HCEC 1CT (cell line): ENCODE measurements at regions not wholly inside any gene's neighbourhood (a gene's known extent, or its start where the extent isn't known, plus 50 kb on each side); places are given as distances from the start of the nearest gene placed in this dataset.

Experiments
- DNase-seq: peaks from one replicate; pipeline ENCODE4 v3.0.0-alpha.2; 2017

DNA sequence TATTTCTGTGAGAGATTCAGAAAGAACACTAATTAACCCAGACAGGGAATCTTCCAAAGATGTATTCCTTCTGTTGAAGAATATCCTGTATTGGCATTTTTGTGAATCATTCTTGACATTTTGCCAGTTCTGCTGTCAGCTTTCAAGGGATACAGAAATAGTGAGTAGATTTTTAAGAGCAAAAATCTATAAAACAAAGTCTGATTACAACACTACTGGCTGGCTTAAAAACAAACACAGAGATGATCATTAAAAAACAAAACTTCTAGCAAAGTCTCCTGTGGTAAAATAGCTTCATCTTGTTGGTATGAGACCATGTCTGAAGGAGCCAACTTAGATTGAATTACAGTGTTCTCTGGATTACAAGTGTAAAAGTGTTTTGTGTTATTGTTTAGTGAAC lies 866.3 kb upstream of the KLHL29 start:
- no peak for DNase-seq

DNA sequence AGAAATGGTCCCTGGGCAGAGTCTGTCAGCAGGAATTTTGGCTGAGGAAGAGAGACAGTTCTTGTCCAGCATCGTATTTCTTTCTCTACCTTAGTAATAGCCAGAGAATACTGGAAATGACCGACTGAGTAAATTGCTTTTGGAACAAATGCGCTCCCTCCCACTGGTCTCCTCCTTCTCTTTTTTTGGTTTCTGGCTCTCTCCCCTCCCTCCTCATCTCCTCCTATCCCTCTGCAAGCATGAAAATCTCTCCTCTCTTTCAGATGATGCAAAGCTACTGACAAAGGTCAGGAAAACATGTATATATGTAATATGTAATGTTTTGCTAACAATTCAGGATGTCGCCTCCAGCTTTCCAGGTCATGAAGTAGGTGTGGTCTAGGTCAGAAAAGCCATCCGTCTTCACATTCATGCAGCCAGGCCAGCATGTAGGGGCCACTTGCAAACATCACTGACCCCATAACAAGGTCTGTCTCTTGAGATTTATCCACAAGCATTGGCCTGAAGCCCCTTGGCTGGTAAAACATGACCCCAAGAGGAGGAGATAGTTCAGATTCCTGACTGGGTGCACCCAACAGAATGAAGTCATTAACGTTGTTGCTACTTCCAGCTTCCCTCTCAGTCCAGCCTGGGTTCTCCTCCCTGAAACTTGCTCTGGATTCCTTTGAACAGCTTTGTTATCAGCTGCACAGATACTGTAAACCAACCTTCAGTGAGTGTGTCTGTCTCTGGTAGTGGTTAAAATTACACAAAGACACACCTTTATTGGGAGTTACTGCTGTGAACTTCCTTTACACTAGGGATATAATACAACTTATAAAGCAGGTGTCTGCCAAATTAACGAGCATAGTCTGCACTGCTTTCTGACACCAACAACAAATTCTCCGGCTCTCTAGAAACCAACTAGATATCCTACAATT lies 864.4 kb upstream of the KLHL29 start:
- DNase-seq: no peak

DNA sequence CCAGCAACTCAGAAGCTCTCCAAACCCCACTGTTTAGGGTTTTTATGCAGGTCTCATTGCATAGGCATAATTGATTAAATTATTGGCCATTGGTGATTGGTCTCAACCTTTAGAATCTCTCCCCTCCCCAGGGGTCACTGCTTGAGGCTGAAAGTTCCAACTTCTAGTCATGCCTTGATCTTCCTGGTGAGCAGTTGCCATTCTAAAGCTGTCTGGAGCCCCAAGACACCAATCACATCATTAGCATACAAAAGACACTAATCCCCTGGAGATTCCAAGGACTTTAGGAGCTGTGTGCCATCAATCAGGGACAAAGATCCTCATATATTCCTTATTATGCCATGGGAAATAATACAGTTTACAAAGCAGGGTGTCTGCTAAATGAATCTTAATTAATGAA lies 863.4 kb upstream of the KLHL29 start:
- DNase-seq: no peak

DNA sequence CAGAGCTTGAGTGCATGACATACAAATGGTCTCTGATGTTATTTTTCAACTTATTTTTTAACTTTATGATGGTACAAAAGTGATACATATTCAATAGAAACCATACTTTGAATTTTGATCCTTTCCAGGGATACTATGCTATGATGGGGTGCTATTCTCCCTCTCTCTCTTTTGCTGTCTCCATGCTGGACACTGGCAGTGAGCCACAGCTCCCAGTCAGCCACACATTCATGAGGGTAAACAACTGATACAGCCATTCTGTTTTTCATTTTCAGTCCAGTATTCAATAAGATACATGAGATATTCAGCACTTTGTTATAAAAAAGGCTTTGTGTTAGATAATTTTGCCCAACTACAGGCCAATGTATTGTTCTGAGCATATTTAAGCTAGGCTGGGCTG lies 859.3 kb upstream of the KLHL29 start:
- no peak for DNase-seq

DNA sequence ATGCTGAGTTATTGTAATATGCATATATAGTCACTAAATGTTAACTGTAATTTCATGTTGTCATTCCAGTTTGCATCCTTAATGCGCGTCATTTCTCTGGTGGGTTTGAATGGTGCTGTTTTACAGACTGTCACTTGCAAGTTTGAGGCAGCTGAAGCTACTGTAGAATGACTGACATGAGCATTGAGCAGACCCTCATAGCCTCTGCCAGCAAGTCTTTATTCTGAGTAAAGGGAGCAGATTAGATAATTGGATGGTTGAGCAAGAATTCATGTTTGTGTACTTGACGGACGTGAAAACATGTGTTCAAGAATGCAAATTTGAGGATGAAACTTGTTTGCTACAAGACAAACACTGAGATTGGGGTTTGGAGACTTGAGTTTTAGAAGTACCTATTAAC lies 854.8 kb upstream of the KLHL29 start:
- DNase-seq: no peak

DNA sequence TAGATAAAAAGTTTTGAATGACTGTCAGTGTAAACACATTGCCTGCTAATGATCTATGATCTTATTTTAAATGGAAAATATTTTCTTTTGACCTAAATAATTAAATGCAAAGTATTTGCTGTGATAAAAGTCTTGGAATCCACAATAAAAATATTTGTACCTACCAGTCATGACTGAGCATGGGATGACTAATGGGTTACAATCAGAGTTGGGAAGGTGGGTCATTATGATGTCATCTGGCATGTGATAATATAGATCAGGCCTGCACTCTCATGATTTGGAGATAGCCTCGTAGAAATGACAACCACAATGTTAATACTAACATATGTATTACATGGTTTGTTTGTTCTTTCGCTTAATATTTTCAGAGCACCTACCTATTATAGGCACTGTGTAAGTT lies 848.8 kb upstream of the KLHL29 start:
- DNase-seq: peak; percentile 2

DNA sequence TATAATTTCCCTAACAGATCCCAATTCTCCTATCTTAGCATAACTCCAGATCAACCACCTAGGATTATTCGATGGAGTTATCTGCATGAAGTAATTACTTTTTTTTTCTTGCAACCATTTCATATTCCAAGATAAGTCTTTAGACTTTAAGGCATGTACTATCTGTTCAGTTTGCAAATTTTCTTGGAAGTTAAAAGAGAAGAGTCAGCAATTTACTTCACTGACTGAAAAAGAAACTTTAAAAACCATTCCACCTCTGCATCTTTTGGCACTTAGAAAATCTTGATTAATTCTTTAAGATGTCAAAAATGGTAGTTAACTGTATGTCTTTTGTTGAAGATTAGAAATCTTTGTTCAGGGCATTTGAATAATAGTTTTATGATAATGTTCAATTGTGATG lies 830.5 kb upstream of the KLHL29 start:
- DNase-seq: no peak

DNA sequence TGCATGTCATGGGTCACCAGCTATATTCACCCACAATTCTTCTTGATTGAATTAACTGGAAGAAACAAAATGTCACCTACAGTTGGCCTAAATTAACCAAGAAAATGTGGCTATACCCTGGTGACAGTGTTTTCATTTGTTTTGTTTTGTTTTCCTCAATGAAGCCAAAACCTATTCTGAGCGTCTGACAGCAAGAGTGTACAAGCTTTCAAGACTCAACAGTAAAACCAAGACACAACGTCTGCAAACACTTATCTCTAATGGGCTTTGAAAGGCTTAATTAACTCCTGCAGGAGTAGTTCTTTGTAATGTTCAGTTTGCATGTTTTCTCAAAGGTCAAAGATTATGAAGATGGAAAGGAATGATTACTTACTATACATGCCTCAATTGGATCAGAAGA lies 827.6 kb upstream of the KLHL29 start:
- no peak for DNase-seq

DNA sequence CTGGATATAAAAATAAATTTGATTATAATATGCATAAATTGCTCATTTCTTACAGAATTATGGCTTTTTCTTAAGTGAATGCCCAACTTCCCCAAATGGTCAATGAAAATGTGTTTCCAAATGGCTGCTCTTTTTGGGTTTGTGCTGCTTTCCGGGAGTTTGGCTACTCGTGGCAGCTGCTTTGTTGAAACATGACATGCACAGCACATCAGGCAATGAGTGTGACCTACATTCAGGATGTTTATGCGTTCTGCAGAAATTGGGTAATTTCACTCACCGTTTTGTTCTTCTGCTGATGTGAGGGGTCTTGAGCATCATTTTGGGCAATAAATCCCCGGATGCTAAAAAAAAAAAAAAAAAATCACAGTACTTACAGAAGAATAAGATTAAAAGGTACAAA lies 825.0 kb upstream of the KLHL29 start:
- no peak for DNase-seq

DNA sequence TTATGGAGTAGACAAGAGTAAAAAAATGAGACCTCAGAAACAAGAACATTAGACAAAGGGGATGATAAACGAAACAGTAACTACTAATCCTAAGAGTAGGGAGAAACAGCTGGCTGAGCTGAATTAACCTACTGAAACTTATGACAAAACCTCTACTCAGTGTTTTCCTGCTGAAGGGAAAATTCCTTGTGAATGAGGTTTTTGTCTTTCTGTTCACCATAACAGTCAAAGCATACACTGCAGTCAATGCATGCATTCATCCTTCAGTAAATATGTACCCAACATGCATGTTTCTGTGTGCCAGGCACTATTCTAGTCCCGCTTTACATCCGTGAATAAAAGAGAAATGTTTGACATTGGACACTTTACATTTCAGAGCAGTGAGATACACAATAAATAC lies 805.6 kb upstream of the KLHL29 start:
- no peak for DNase-seq

DNA sequence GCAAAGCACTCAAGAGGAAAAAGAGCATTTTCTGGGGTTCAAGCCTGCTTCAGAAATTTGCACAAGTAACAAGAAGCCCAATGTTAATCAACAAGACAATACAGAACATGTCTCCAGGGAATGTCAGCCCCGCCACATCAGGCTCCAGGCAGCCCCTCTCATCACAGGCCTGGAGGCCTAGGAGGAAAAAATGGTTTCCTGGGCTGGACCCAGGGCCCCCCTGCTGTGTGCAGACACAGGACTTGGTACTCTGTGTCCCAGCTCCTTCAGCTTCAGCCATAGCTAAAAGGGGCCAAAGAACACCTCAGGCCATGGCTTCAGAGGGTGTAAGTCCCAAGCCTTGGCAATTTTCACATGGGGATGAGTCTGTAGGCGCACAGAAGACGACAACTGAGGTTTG lies 802.9 kb upstream of the KLHL29 start:
- no peak for DNase-seq

DNA sequence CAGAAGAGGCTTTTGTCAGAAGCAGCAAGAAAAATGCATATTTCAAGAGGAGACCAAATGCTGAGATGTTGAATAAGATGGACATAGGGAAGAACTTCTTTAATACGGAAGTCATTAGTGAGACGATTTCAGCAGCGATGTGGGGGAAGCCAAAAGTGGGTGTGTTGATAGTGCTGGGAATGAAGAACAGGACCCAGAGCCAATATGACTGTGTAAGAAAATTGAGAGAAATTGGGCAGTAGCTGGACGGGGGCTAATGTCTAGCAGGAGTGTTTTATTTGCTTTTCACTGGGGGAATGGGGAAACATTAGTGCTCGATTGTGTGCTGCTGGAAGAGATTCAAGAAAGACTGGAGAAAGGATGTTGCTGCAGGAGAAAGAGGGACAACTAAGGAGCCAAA lies 788.7 kb upstream of the KLHL29 start:
- no peak for DNase-seq

DNA sequence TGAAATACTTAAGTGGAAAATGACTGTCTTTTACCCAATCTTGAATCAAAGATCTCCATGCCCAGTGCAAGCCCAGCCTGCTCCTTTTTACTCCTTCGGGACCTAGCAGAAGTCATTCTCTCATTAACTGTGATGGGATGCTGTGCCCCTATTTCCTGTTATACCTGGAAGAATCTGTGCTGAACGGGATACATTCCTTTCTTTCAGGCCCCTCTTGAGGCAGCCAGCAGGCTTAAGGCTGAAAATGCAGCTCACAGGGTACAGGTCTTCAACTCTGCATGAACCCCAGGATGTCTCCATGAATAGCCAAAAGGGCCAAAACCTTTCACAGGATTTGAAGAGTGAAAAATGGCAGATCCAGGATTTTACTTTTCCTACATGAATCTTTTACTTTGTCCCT lies 784.8 kb upstream of the KLHL29 start:
- DNase-seq: no peak

DNA sequence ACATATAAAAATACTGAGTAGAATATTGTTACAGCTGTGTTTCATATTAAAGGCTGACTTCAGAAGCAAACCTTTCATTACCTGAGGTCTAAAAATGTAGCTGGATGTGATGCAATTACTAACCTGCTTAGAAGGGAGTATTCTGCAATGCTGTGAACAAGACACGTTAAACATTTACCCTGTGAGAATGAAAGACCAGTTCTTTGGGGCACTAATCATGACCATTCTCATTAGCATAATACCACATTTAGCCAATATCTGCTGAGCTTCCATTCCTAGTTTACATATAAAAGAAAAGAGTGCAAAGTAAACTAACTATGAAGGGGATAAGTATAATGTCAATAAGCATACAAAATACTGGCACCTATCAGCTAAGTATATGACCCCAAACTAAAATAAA lies 784.0 kb upstream of the KLHL29 start:
- DNase-seq: no peak

DNA sequence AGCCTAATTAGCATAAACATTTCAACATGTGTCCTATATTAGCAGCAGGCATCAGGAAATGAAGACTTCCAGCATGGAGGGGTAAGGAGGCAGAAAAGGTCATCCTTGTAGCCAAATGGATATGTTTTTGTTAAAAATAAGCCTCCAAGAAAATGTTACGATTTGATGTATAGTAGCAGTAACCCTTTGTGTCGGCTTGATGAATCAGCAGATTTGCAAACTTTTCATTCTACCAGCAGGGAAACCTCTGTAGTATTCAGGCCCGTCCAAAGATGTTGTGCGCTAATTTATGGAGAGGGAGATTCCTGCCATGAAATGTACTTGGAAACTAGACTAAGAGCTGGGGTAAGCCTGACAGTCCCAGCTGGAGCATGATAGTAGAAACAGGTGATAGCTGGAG lies 780.8 kb upstream of the KLHL29 start:
- DNase-seq: no peak

DNA sequence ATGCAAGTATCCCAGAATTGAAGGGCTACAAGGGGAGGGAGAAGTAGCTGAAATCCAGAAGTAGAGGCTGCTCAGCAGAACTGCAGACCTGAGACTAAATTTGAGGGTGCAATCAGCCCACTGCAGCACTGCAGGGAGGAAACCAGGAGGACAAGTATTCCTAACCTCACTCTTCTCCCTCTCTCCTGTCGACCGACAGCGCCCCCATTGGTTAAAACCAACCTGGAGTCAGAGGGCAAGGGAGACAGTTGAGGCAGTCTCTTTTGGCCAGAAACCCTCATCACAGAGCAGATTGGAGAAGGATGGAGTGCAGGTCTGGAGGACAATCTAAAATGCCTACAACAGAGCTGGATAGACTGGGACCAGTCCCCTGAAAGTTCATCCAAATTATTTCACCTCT lies 768.9 kb upstream of the KLHL29 start:
- DNase-seq: no peak

DNA sequence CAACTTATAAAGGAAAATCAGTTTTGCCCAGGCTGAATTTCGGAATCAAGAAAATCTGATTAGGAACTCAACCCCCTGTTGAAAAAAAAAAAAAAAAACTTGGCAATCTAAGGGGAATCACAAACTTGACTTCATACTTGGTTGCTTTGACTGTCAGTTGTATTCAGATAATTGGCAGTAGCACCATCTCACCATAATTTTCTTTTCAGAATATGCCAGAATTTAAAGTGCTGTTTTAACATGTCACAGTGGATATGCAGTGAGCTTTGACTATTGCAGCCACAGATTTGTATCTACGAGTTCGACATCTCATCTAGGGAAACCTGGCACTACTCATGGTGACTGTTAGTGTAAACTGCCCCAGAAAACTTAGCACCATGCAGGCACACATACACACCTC lies 761.4 kb upstream of the KLHL29 start:
- DNase-seq: no peak

DNA sequence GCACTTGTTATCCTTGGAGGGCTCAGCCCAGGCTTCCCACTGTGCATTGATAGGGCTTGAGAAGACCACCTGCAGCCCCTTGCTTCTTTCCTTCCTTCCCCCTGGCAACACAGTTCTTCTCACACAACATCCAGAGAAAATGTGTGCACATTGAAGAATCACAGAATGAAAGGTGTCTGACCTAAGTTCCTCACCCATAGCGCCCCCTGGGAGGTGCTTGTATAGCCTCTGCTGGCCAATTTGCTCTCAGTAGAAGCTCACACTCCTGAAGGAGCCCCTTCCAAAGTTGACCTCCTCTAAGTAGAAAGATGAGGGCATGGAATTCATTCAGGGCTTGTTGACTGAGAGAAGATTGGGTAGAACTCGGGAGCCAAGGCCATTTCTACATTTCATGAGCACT lies 758.4 kb upstream of the KLHL29 start:
- DNase-seq: no peak

DNA sequence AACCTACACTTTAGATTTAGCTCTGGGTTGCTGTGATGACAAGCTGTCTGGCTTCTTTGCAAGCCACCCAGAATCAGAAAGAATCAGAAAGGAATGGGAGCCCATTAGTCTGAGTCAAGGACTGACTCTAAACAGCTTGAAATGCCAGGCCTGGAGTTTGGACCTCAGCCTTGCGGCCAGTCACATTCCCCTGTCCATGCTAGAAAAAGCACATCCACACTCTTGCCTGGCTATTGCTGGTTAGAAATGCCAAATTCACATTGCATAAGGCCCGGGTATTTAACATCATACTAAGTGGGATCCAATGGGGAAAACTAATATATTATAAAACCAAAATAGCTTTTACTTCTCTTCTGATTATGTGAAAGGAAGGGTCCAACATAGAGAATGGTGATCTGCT lies 756.8 kb upstream of the KLHL29 start:
- no peak for DNase-seq

DNA sequence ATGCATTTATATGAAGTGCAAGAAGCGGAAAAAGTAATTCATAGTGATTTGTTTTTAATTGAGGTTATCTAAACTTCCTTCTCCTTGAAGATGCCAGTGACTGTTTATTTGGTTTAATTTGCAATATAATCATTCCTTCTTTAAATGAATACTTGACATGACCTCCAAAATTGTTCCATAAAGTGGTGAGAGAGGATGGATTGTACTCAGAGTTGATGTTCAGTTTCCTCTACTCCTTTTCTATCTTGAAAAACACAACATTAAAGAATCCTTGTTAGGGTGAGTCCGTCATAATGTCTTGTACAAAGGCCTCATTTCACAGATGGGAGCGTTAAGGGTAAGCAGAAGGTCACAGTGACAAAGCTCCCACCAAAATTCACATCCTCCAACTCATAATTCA lies 756.1 kb upstream of the KLHL29 start:
- no peak for DNase-seq

DNA sequence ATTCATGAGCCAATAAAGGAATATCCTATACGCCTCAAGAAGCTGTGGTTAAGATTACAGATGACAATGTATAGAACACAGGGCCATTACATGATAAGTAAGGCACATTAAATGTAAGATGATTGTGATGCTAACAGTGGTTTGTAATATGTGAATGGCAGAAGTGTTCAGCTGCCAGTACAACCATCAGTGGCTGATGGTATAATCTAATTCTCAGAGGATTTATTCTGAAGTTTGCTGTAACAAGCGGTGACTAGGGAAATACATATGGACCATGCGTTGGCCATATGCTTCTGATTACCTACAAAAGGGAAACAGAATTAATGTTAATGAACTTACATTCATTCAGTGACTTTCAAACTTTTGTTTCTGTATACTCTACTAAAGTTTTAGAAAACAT lies 750.8 kb upstream of the KLHL29 start:
- DNase-seq: no peak

DNA sequence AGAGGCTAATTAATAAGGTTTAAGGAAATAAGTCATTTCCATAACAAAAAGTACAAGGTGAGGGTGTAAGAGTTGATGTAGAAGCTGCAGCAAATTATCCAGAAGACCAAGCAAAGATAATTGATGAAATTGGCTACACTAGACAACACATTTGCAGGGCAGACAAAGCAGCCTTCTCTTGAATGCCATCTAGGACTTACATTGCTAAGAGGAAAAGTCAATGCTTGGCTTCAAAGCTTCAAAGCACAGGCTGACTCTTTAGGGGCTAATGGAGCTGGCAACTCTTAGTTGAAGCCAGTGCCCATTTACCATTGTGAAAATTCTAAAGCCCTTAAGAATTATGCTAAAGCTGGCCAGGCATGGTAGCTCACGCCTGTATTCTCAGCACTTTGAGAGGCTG lies 728.6 kb upstream of the KLHL29 start:
- no peak for DNase-seq

DNA sequence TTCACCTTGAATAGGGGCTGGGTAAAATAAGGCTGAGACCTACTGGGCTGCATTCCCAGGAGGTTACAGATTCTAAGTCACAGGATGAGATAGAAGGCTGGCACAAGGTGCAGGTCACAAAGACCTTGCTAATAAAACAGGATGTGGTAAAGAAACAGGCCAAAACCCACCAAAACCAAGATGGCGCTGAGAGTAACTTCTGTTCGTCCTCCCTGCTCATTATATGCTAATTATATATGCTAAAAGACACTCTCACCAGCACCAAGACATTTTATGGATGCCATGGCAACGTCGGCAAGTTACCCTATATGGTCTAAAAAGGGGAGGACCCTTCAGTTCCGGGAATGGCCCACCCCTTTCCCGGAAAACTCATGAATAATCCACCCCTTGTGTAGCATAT lies 711.5 kb upstream of the KLHL29 start:
- no peak for DNase-seq

DNA sequence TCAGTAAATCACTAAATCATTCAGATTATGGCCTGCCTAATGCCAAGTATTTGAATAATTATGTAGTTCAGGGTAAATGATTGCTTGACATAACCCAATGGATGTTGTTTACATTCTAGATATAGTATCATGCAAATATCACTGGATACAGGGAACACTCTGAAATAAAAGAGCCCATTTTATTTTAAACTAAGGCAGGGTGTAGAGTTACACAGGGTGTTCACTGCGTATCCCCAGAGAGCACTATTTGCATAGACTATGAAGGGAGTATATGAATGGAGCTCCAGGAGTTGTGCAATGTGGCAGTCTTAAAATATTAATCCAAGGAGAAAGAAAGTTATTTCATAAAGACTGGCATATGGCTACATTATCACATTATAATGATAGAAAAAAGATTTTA lies 701.1 kb upstream of the KLHL29 start:
- no peak for DNase-seq

DNA sequence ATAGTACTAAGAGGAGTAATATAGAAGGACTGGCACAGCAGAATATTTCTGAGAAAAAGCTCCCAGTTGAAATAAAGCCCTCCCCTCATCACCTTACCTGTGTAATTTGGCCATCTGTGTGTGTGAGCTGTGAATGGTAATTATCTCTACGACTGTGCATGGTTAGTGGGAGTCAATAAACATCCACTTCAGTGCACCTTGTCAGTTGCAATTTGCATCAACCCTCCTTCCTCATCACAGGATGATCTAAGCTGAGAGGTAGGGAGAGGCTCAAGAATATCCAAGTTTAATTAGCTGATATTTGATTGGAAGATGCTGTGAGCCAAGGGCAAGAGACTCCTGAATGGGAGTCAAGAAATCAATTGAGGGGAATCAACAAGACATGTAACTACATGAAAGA lies 694.9 kb upstream of the KLHL29 start:
- DNase-seq: no peak
